ENCODE measurements at regions not wholly inside any gene's neighbourhood (a gene's known extent, or its start where the extent isn't known, plus 50 kb on each side); places are given as distances from the start of the nearest gene placed in this dataset.
"Not testable (repeated sequence)": the region's sequence is repeated elsewhere in the genome, so short reads cannot be mapped to it uniquely, and the experiment has no call there.

DNA sequence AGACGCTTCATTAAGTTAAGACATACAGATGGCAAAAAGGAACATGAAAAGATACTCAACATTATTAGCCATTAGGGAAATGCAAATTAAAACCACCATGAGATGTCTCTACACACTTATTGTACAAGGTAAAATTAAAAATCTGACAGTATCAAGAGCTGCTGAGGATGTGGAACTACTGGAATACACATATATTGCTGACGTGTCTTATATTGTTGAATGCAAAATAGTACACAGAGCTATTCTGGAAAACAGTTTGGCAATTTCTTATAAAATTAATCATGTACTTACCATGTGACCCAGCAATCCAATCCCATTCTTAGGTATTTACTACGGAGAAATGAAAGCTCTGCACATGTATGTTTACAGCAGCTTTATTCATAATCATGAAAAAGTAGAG is 742.5 kb downstream of the TBC1D22A start:
- DNase-seq = no peak

DNA sequence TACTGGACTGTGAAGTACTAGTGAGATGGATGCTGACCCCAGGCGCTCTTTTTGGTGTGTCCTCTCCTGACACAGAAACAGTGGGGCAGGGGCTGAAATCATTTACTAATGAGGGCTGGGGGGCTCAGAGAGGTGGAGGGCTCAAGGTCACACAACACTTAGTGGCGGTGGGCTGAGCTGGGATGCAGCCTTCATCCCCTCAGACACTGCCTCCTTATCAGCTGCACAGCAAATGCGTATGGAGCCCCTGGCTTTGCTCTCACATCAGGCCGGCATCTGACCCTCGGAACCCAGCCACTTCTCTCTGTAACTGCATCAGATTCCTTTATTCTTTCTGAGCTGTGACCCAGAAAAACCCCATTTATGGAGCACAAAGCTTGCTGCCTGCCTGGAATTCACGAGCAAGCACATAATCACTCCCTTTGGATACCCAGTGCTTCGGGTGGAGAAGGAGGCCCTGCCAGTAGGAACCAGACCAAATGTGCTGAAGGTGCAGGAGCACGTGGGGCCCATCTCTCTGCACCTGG is 736.6 kb downstream of the TBC1D22A start:
- no peak for DNase-seq

DNA sequence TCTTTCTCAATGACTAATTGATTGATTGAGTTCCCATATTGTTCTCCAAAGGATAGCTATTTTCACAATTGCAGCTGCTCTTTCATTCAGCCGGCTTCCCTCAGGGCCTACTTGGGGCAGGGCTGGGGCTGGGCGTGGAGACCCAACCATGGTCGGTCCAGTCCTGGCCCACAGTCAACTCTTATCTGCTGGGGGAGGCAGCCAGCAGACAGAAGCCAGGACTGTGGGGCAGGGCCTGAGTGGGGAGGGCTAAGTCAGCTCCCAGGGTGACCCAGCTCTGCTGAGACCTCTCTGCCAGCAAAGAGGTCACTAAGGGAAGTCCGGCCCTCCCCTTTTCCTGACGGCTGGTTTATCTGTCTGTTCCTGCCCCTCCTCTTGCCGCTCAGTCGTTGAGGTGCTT is 735.2 kb downstream of the TBC1D22A start:
- DNase-seq = no peak

DNA sequence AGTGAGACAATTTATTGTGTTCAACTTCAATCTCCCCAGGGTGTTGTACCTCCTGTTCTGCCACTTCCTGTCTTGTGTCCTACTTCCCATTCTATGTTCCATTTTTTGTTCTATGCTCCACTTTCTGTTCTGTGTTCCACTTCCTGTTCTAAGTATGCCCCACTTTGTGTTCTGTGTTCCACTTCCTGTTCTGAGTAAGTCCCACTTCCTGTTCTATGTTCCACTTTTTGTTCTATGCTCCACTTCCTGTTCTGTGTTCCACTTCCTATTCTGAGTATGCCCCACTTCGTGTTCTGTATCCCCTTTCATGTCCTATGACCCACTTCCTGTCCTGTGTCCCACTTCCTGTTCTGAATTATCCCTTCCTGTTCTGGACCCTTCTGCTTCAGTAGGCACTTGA is 732.7 kb downstream of the TBC1D22A start:
- no peak for DNase-seq

DNA sequence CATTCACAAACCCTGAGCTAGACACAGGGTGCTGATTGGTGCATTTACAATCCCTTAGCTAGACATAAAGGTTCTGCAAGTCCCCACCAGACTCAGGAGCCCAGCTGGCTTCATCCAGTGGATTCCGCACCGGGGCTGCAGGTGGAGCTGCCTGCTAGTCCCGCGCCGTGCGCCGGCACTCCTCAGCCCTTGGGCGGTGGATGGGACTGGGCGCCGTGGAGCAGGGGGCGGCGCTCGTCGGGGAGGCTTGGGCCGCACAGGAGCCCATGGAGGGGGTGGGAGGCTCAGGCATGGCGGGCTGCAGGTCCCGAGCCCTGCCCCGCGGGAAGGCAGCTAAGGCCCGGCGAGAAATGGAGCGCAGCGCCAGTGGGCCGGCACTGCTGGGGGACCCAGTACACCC is 725.7 kb downstream of the TBC1D22A start:
- not testable (repeated sequence) for DNase-seq

DNA sequence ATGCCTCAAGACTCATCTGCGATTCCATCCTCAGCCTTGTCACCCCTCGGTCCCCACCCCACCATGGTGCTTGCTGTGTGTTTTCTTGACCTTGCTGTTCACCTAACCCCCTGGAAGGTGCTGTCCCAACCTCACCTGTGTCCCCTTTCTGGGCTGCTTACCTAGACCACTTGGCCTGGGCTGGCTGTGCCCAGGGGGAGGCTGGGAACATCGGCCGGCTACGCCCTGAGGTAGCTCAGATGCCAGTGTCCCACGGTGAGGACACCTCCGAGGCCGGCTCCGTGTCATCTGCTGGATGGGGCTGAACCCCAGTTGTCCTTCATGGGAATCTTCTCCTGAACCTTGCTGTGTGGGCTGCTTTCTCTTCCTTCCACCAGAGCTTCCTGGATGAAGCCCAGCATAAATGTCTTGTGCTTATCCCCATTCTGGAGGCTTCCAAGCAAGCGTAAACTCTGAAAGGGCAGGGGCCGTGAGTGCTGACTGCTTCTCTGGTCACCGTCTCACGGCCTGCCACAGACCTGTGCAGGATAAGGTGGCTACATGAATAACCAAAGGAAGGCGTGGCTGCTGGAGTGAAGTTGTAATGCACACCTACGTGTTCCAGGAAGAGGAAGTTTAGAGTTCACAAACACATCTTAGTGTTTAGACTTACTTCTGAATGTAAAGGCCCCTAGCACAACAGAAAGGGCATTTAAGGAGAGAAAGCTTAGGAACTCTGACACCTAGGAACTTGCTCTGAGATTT is 724.3 kb downstream of the TBC1D22A start:
- DNase-seq = no peak

DNA sequence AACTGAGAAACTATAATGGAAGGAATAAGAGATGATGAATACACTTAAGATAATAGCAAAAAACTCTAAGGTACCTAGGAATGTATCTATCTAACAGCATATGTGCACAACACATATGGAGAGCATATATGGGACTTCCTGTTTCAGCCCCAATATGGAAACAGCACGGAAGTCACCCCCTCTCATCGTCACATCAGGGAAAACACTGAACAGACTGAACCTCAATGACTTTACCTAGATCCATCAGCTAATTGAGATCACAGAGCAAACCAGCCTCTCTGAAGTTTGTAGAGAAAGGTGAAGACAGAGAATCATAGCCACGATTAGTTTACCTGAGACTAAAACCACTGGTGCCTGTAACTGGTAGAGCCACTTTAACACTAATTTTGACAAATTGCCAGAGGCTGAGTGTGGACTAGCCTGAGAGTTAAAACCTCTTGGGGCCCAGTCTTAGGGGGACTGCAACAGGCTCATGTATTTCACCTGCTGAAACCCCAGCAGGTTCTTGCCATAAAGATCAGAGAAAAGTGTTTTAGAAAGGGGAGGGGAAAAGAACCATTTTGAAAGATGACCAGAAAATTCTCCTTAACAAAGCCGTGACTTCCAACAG is 722.6 kb downstream of the TBC1D22A start:
- DNase-seq = no peak

DNA sequence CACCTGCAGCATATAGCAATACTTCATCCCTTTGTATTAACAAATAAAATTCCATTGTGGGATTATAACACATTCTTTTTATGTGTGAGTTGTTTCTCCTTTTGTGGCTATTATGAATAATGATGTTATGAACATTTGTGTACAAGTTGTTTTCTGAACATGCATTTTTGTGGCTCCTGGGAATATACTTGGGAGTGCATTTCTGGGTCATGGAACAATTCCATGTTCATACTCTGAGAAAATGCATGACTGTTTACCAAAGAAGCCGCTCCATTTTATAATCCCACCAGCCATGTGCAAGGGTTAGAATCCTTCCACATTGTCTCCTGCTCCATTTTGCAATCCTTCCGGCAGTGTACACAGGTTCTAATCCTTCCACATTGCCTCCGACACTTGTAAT is 713.8 kb downstream of the TBC1D22A start:
- no peak for DNase-seq

DNA sequence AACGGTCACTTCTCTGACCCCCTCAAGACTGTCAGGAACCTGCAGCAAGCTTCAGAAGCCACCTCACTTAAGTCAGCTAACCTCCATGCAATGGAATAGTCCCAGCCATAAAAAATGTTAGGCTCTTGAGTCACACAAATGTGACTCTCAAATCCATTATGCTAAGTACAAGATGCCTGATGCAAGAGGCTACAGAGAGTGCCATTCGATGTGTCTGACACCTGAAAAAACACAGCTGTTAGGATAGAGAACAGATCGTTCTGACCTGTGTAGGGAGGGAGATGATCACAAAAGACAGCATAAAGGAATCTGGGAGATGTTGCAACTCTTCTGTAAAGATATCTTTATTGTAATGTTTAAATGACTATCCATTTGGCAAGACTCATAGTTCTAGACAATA is 712.4 kb downstream of the TBC1D22A start:
- no peak for DNase-seq

DNA sequence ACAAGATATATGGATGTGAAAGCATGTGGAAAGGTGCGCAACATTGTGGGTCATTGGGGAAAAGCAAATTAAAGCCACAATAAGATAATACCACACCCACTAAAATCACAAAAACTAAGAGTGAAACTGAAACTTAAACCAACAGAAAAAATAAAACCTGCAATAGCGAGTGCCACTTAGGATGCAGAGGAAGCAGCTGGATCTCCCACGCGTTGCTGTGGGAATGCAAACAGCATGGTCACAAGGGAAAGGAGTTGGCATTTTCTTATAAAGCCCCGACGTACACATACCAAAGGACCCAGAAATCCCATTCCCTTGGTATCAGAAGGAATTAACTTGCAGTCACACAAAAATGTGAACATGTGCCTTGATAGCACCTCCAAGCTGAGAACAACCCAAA is 712.0 kb downstream of the TBC1D22A start:
- no peak for DNase-seq

DNA sequence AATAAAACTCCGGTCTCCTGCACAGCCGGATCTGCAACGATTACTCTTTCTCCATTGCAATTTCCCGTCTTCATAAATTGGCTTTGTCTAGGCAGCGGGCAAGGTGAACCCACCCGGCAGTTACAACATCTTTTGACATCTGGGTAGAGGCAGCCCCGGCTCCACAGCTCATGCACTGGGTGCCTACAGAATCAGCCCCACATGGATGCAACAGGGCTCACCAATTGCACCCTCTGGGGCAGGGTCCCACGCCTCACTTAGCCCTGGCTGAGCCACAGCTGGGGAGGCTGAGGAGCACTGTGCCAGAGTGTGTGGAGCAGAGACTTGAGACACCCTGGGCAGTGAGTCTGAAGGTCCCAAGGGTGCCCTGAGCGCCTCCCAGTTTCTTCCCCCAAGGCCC is 710.2 kb downstream of the TBC1D22A start:
- no peak for DNase-seq

DNA sequence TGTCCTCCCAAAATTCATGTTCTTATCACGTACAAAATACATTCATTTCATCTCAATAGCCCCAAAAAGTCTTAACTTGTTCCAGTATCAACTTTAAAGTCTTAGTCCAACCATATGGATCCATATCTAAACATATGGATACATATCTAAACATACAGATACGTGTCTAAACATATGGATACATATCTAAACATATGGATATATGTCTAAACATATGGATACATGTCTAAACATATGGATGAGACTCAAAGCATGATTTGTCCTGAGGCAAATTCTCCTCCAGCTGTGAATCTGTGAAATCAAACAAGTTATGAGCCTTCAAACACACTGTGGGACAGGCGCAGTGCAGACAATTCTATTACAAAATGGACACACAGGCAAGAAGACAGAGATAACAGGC is 709.0 kb downstream of the TBC1D22A start:
- no peak for DNase-seq

DNA sequence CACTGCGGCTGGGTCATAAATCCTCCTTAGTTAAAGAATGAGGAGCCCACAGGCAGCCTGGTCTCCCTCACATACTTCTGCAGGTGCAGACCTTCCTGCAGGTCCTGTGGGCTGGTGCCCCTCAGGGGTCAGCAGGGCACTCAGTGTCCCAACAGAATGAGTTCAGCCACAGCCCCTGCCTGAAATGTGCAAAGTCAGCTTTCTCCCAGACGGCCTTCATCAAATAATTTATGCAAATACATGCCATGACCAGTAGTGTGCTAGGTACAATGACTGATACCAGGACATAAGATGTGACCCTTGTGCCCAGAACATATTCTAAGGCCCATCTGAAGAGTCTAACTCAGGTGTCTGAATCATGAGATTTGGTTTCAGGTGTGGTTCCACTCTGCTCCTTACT is 703.4 kb downstream of the TBC1D22A start:
- DNase-seq = no peak

DNA sequence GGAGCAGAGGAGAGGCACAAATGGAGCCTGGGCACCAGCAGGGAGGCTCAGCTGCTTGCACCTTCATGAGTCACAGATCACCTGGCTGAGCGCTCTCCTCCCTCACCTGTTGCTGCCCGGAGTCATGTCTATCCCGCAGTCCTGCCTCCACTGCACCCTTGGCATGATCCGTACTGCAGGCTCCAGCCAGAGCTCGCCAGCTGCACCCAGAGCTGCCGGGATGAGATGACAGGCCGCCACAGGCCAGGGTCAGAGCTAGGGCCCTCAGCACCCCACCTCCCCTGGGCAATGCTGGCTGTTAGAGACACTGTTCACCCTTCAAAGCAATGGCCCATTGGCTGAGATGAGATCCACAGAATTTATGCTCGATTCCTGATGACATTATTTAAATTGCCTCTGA is 702.8 kb downstream of the TBC1D22A start:
- DNase-seq = no peak

DNA sequence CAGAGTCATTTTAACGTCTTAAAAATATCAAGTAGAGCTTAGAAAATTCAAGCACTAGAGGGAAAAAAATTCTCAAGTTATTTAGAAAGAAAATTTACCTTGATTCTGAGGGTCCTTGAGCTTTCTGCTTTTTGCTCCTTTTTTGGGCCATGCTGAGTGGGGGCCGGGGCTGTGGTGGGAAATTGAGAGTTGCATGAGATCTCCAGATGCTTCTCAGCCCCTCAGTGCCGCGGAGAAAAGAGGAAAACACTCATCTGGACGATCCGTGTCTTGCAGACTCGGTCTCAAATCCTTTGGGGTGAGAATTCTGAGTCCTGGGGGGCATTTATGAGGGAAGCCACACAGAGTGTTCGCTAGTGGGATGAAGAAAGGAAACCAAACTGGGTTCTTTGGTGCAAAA is 700.8 kb downstream of the TBC1D22A start:
- DNase-seq = no peak

DNA sequence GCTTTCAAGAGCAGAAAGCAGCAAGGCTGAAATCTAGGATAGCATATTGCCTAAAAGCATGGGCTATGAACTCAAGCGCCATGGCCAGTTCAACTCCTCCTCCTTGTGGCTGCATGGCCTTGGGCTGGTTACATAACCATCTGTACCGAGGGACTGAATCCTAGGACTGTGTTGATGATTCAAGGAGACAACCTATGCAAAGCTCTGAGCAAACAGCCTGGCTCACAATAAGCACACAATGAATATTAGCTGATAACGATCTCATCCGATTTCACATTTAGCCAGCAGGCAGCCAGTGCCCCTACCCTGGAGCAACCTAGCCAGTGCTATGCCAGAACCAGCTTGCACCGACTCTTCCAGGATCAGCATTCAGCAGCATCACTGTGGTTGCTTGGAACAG is 698.4 kb downstream of the TBC1D22A start:
- DNase-seq = no peak

DNA sequence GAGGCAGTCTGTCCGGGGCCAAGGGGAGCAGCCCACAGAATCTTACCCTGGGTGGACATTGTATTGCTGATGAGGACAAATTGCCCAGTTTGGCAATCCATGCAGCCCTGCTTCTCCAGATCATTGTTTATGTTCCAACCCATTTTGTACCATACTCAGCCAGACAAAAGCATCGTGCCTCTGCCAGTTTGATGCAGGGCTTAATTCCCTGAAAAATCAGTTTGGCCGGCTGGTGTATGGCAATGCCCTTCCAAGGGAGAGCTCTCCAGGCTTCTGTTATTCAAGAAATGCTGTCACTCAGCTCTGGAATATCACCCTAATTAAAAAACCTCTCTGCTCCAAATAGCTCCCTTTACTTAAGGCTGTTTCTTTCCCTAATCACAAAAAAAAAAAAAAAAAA is 697.7 kb downstream of the TBC1D22A start:
- no peak for DNase-seq

DNA sequence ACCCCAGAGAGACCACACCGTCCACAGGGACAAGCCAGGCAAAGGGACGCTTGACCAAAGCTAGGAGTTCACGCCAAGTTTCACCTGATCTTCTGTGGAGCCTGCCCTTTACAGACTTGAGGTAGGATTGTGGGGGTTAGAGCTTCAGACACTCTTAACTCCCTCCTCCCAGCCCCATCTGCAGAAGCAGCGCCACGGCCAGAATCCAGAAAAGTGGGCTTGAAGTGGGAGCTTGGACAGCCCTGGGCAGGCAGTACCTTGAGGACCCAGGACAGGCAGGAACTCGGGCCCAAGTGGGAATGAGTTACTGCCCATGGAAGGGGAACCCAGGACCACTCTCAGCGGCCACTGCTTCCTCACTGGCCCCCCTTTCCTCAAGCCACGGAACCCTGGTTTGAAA is 695.9 kb downstream of the TBC1D22A start:
- no peak for DNase-seq

DNA sequence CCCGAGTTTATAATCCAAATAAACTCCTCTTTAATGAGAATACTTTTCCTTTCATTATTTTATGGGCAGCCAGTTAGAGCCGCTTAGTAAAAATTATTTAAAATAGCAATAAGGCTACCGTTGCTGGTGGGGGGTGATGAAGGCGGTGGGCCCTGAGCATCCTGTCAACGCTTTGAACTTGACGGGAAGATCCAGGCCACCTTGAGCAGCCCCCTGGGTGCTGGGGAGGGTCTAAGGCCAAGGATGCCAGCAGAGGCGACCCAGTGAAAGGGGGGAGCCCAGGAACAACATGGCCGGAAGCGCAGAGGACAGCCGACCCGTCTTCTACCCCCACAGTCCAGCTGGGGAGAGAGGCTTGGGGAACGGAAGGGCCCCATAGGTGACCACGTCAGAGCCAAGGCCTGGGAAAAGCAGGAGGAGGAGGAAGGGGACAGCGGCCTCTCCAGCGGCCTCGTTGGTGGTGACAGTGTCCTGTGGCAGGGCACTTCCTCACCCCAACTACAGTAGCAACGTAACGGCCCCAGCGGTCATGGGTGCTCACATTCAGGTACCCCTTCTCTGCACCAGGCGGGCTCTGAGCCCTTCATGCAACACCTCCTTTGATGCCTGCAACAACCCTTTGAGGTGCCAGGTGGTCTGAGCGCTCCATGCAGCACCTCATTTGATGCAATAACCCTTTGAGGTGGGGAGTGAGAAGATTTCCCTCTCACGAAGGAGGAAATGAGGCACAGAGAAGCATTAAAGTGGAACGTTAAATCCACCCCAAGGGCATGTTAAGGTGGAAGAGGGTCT is 695.3 kb downstream of the TBC1D22A start:
- no peak for DNase-seq

DNA sequence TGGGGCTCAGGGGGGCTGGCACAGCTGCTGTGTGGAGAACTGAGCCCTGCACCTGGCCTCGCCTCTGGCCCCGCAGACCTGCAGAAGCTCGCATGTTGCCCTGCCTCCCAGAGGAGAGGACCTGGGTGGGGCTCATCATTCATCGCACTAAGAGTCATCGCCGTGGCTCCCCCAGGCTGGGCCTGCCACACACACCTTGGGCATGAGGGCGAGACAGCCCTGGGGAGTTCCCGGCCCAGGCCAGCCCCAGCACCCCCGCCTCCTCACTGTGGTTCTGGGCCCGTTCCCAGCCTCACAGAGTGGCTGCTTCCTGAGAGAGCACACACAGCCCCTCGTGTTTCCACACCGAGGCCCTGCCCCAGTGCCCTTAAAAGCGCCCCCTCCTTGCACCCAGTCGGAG is 694.6 kb downstream of the TBC1D22A start:
- DNase-seq = no peak

DNA sequence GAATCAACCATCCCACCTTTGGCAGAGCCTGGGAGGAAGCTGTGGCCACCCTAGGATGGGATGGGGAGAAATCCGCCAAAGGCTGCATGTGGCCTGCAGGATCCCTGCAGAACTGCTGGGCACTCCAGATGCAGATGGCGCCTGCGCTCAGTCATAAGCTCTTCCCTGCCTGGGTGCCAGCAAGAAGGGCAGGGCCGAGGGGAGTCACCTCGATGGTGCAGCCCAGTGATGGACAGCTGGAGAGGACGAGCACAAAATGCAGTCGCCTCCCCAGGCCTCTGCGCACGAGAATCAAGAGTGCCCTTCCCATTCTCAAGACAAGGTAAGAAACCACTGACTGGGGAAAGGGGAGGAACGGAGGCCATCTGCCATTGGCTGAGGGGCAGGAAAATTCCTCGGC is 693.6 kb downstream of the TBC1D22A start:
- no peak for DNase-seq

DNA sequence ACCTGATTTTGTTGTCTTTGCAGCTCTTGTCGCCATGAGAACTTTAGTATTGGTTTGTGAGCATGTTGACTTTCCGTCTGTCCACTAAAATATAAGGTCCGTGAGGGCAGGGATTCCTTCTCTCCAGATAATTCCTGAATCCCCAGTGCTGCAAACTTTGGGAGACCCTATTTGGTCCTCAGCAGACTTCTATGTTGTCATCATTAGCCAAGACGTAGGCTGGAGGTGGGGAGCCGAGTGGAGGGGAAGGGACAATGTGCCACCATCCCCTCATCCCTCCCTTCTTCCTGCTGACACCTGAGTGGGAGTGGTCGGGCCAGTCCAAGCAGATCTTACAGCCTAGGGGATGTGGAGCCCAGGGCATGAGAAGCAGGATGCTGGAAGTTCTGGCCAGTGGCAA is 690.6 kb downstream of the TBC1D22A start:
- DNase-seq = no peak

DNA sequence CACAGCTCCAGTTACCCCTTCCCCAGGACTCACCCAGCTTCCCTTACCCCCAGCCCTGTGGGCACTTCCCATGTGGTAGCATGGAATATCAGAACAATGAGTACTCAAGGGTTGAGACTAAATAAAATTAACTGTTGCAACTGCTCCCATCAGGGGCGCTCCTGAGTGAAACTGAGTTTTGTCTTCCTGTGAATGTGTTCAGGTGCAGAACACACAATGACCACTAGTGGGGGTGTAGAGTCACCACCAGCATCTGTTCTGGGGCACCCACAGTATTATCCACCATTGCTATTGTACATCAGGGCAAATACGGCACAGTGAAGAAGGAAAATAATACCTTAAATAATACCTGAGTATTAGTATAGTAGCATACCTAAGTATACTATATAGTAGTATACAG is 689.7 kb downstream of the TBC1D22A start:
- peak; percentile 12 for DNase-seq

DNA sequence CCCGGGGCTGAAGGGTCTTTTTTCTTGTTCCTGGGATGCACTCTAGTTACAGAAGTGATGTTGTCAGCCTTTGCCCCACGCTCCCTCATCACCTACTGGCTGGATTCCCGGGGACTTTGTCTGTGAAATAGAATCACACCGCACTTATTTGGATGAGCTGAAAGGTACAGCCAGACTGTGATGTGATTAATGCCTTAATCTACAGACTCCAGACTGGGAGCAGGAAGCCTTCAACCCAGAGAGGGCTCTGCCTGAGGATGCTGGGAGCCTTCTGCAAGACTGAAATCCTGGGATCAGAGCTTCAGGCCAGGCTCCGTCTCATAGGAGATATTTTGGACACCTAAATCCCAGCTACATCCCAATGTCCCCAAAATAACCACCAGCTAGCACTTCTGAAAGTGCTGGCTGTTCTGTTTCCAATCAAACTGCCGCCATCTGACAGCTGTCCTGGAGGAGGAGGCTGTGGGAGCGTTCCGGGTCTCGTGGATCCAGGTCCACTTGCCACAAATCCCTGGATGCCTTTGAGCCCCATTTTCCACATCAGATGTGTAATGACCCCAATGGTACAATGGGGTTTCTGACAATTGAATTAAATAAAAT is 688.5 kb downstream of the TBC1D22A start:
- DNase-seq = no peak
